Spleen (tissue), 11 donors: ENCODE measurements at regions not wholly inside any gene's neighbourhood (a gene's known extent, or its start where the extent isn't known, plus 50 kb on each side); places are given as distances from the start of the nearest gene placed in this dataset.

Source experiments
- DNase-seq: peaks from one replicate; pipeline ENCODE4 v3.0.0-alpha.2; 2020
- H3K27ac ChIP-seq, 8 donors: fragments of 200-600 bp; sonication (generic) in 7 of 8; 1 replicate in 4 of 8; 2 replicates in 4 of 8; pipeline versions ENCODE4 v1.5.0 to v1.8.0; 2016 to 2021; ENCODE audit warnings: inconsistent platforms in 4 of 8, mild to moderate bottlenecking in 4 of 8, moderate library complexity in 1 of 8
- H3K27me3 ChIP-seq, 7 donors: fragments of 200-600 bp; sonication (generic) in 6 of 7; replicated peaks in 1 of 7; 1 replicate in 4 of 7; 2 replicates in 3 of 7; pipeline versions ENCODE4 v1.5.0 to v1.8.0; 2016 to 2021; ENCODE audit warnings: inconsistent platforms in 3 of 7, mild to moderate bottlenecking in 1 of 7
- H3K36me3 ChIP-seq, 6 donors: fragments of 200-600 bp; sonication (generic) in 5 of 6; 1 replicate in 4 of 6; 2 replicates in 2 of 6; pipeline versions ENCODE4 v1.5.0 to v1.8.0; 2016 to 2021; ENCODE audit warnings: inconsistent platforms in 2 of 6
- H3K4me1 ChIP-seq, 6 donors: fragments of 200-600 bp; sonication (generic) in 5 of 6; 1 replicate in 3 of 6; 2 replicates in 3 of 6; pipeline versions ENCODE4 v1.5.0 to v1.8.0; 2016 to 2021; ENCODE audit warnings: inconsistent platforms in 3 of 6
- H3K4me3 ChIP-seq, 8 donors: fragments of 200-600 bp; sonication (generic) in 7 of 8; 1 replicate in 4 of 8; 2 replicates in 4 of 8; pipeline versions ENCODE4 v1.5.0 to v1.8.0; 2016 to 2021; ENCODE audit warnings: inconsistent platforms in 4 of 8, mild to moderate bottlenecking in 4 of 8, moderate library complexity in 2 of 8
- H3K9me3 ChIP-seq, 8 donors: fragments of 200-600 bp; sonication (generic) in 7 of 8; 1 replicate in 4 of 8; 2 replicates in 4 of 8; pipeline versions ENCODE4 v1.5.0 to v1.8.0; 2016 to 2021; ENCODE audit warnings: inconsistent platforms in 4 of 8
- POLR2A ChIP-seq, 3 donors: fragments of 450-650 bp; IDR thresholded peaks; one replicate each; pipeline ENCODE4 v1.5.1; 2017; ENCODE audit warnings: antibody characterized with exemption in 3 of 3, mild to moderate bottlenecking in 1 of 3
- POLR2AphosphoS5 ChIP-seq, 3 donors: sonication (generic); formaldehyde crosslinking; IDR thresholded peaks; one replicate each; pipeline ENCODE4 v1.5.1; 2017; ENCODE audit warnings: antibody characterized with exemption in 3 of 3
- WGBS, 5 donors: extraction: QIAGEN DNeasy Blood & Tissue Kit in 3 of 5; methylation state at CpG; one replicate each; pipeline versions ENCODE4 v1.1.5 to v1.1.7; 2013 to 2018; 5-methylcytosine and 5-hydroxymethylcytosine counted together
- intact Hi-C: fragments of 100-400 bp; cut with DNase I; formaldehyde crosslinking; loops from one replicate; pipeline ENCODE4 v1.15.0; 2023; ENCODE audit warnings: low total_unique reads
- TF ChIP-seq, protein P1 (sequence below), 11 experiments: fragments of 200-600 bp in 7 of 11; fragments of 450-650 bp in 4 of 11; sonication (generic) in 4 of 11; IDR thresholded peaks in 8 of 11; conservative IDR thresholded peaks in 3 of 11; 1 replicate in 7 of 11; 2 replicates in 4 of 11; pipeline versions ENCODE4 v1.4.0 to v1.8.0; 2016 to 2021; ENCODE audit warnings: antibody characterized with exemption in 11 of 11, inconsistent platforms in 4 of 11, mild to moderate bottlenecking in 1 of 11
- donor health status: healthy with polysubstance abuse.
- donor health status: DM: no; HTN: no; CAD: no; lungs with moderate emphysema.
- donor health status: DM: no; HTN: no; CAD: no.
- donor health status: Bipolar disorder and iron deficiency.
- donor health status: healthy.
- donor health status: DM: no; HTN: no; CAD: no.
- donor health status: DM: yes; HTN: yes; CAD: no.

DNA sequence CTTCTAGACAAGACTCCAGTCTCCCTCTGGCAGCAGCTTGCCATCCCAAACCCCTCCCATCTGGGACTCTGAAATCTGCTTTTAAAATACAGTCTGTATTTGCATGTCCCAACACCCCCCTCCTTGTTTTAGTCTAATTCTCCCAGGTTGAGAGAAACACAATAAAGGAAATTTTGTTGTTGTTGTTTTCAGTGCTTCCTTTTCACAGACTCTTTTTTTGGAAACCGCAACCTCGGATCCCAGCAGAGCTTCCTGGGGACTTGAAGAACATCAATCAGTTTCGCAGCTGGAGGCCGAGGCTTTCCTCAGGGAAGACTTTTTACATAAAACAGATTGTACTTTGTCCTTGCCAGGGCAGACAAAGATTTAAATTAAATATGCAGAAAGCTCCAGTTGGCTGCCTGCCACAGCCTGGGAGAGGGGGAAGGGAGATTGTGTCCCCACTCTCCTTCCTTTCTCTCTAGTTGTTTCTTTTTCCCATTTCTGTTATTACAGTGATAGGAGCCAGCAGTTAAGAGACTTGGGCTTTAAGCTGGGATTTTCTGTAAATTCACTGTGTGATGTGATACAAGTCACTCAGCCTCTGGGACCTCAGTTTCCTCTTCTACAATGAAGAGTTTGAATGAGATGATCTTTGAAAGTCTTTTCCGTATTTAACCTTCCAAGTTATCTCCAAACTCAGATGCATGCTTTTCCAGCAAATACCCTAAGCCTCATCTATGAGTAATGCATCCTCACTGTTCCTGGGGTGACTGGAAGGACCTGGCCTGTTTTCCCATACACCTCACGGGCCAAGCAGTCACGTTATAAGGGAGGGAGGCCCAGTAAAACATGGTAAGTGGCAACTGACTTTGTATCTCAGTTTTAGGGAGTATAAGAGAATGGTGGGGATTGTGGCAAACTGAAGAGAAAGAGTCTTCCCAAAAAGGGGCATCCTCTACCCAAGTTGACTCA, 192.3 kb downstream of the REEP3 start:
- H3K27ac ChIP-seq: peak overlapping the region in 7 of 8 donors; percentile 12 to 71 (median 62)
- TF ChIP-seq POLR2A (IDR thresholded peaks at IDR 0.05): no peak
- peak in 1 of 3 donors; percentile 59 for TF ChIP-seq POLR2AphosphoS5 (IDR thresholded peaks at IDR 0.05)
- H3K4me1 ChIP-seq: peaks cover 5 to 44% (median 19%) of the 10 kb centered on the region in 6 donors
- intact Hi-C loops: no loop called here
- H3K27me3 ChIP-seq: no peaks in the 10 kb centered on the region
- 48 to 55% (median 51%) methylated on average over 7 of the region's 7 CpGs for WGBS, 5 donors
- no peak overlapping the region for H3K4me3 ChIP-seq
- H3K36me3 ChIP-seq: no peaks in the 10 kb centered on the region
- DNase-seq: no peak
- H3K9me3 ChIP-seq: no peaks in the 10 kb centered on the region

DNA sequence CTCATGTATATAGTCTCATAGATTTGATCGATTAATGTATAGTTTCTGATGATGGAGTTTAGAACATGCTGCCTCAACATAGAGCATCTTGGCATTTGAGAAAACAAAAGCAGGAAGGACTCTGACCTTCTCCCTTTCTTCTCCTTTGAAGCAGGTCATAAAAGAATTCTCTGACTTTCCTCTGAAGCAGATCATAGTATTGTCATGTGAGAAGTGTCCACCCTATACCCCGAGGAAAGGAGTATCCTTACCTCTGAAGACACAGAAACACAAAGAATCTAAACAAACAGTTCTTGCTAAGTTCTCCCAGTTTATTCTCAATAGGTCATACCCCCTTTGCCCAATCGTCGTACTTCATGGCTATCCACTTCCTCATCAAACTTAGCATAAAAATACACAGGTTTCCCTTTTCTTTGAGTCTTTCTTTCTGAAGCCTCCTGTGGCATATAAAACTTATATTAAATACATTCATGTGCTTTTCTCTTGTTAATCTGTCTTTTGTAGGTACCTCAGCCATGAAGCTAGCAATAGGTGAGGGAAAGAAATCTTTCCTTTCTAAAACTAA, 194.9 kb downstream of the REEP3 start:
- H3K27ac ChIP-seq: no peak overlapping the region
- WGBS, 5 donors: 38 to 46% (median 43%) methylated on average over 4 of the region's 4 CpGs
- H3K4me3 ChIP-seq: no peak overlapping the region
- H3K9me3 ChIP-seq: no peaks in the 10 kb centered on the region
- peaks cover 5 to 54% (median 26%) of the 10 kb centered on the region in 6 donors for H3K4me1 ChIP-seq
- intact Hi-C loops: no loop called here
- no peaks in the 10 kb centered on the region for H3K36me3 ChIP-seq
- no peaks in the 10 kb centered on the region for H3K27me3 ChIP-seq
- DNase-seq: no peak
- TF ChIP-seq, protein P1, sequence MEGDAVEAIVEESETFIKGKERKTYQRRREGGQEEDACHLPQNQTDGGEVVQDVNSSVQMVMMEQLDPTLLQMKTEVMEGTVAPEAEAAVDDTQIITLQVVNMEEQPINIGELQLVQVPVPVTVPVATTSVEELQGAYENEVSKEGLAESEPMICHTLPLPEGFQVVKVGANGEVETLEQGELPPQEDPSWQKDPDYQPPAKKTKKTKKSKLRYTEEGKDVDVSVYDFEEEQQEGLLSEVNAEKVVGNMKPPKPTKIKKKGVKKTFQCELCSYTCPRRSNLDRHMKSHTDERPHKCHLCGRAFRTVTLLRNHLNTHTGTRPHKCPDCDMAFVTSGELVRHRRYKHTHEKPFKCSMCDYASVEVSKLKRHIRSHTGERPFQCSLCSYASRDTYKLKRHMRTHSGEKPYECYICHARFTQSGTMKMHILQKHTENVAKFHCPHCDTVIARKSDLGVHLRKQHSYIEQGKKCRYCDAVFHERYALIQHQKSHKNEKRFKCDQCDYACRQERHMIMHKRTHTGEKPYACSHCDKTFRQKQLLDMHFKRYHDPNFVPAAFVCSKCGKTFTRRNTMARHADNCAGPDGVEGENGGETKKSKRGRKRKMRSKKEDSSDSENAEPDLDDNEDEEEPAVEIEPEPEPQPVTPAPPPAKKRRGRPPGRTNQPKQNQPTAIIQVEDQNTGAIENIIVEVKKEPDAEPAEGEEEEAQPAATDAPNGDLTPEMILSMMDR (IDR thresholded peaks at IDR 0.05 in 8 of 11, conservative IDR thresholded peaks at IDR 0.05 in 3 of 11): no peak
- TF ChIP-seq POLR2AphosphoS5 (IDR thresholded peaks at IDR 0.05): no peak

DNA sequence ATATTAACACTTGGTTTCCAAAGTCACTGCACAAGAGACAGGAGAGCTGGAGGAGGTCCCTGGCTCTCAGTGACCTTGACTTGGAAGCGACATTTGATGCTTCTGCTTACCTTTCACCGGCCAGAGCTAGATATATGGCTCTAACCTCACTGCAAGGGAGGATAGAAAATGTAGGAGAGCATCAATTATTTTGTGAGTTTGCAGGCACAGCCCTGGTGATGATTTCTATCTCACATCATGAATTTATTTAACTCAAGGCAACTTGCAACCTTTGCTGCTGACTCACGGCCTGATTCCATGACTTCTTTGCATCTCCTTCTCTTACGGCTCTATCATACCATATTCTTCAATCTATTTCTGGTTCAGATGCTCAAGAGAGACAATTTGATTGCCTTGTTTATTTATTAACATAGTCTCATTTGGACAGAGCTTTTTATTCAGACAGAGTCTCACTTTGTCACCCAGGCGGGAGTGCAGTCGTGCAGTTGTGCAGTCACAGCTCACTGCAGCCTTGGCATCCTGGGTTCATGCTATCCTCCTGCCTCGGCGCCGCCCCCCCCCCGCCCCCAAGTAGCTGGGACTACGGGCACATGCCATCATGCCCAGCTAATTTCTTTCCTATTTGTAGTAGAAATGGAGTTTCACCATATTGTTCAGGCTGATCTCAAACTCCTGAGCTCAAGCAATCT, 196.0 kb downstream of the REEP3 start:
- 84 to 93% (median 92%) methylated on average over 11 of the region's 11 CpGs for WGBS, 5 donors
- intact Hi-C loops: no loop called here
- peaks cover 5 to 43% (median 18%) of the 10 kb centered on the region in 6 donors for H3K4me1 ChIP-seq
- no peak for DNase-seq
- TF ChIP-seq POLR2AphosphoS5 (IDR thresholded peaks at IDR 0.05) (no peak), POLR2A (IDR thresholded peaks at IDR 0.05) (no peak)
- TF ChIP-seq, protein P1 (IDR thresholded peaks at IDR 0.05 in 8 of 11, conservative IDR thresholded peaks at IDR 0.05 in 3 of 11): no peak
- H3K27ac ChIP-seq: no peak overlapping the region
- no peak overlapping the region for H3K4me3 ChIP-seq
- no peaks in the 10 kb centered on the region for H3K9me3 ChIP-seq
- H3K36me3 ChIP-seq: no peaks in the 10 kb centered on the region
- no peaks in the 10 kb centered on the region for H3K27me3 ChIP-seq

GRCh38 chr10:63718006-63718405, 196.8 kb downstream of the REEP3 start:
- TF ChIP-seq, protein P1 (IDR thresholded peaks at IDR 0.05 in 8 of 11, conservative IDR thresholded peaks at IDR 0.05 in 3 of 11): no peak
- no peak for TF ChIP-seq POLR2AphosphoS5 (IDR thresholded peaks at IDR 0.05)
- H3K9me3 ChIP-seq: no peaks in the 10 kb centered on the region
- H3K4me3 ChIP-seq: no peak overlapping the region
- H3K27me3 ChIP-seq: no peaks in the 10 kb centered on the region
- no peak for DNase-seq
- 78 to 88% (median 84%) methylated on average over 4 of the region's 4 CpGs for WGBS, 5 donors
- peaks cover 2 to 35% (median 10%) of the 10 kb centered on the region in 6 donors for H3K4me1 ChIP-seq
- H3K36me3 ChIP-seq: no peaks in the 10 kb centered on the region
- intact Hi-C loops: no loop called here
- H3K27ac ChIP-seq: no peak overlapping the region
